ENCODE measurements at regions not wholly inside any gene's neighbourhood (a gene's known extent, or its start where the extent isn't known, plus 50 kb on each side); places are given as distances from the start of the nearest gene placed in this dataset.

- TF ChIP-seq CTCF (IDR thresholded peaks at IDR 0.05), result no peak
- TF ChIP-seq EP300 (IDR thresholded peaks at IDR 0.05), result no peak
- TF ChIP-seq POLR2AphosphoS5 (IDR thresholded peaks at IDR 0.05), result no peak
- TF ChIP-seq POLR2A (IDR thresholded peaks at IDR 0.05), result no peak
Measured at GRCh38 chr19:30161021-30161655, 211.0 kb upstream of the ZNF536 start.
